NCI-H2196 (cell line): ENCODE measurements at regions not wholly inside any gene's neighbourhood (a gene's known extent, or its start where the extent isn't known, plus 50 kb on each side); places are given as distances from the start of the nearest gene placed in this dataset.
A peak's percentile ranks its signal among the peaks of the same experiment; 100 is the strongest.
"Not testable (repeated sequence)": the region's sequence is repeated elsewhere in the genome, so short reads cannot be mapped to it uniquely, and the experiment has no call there.

Source experiments
- DNase-seq: peaks from one replicate; lab custom pipeline; 2025; ENCODE audit not compliant: unreplicated experiment; lab: John Stamatoyannopoulos, UW

DNA sequence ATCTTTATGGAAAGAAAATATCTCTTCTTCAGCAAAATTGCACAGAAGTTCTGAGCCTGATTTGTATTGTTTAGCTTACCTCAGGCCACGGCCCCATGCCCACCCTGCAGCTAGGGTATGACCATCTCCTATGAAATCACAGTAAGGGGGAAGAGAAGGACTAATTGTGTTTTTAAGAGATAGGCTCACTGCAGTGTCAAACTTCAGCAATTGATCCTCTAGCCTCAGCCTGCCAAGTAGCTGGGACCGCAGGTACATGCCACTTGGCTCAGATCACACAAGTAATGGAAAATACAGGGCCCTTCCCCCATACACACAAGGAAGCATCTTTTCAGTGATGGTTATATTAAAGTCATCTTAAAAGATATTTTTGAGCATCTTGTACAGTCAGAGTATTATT, 60.0 kb downstream of the DMAC1 start:
- no peak for DNase-seq

- DNase-seq, result no peak
Measured at GRCh38 chr9:7735311-7735710, 64.3 kb downstream of the DMAC1 start.

- DNase-seq, result no peak
Measured at GRCh38 chr9:7730164-7730445, 69.5 kb downstream of the DMAC1 start.

DNA sequence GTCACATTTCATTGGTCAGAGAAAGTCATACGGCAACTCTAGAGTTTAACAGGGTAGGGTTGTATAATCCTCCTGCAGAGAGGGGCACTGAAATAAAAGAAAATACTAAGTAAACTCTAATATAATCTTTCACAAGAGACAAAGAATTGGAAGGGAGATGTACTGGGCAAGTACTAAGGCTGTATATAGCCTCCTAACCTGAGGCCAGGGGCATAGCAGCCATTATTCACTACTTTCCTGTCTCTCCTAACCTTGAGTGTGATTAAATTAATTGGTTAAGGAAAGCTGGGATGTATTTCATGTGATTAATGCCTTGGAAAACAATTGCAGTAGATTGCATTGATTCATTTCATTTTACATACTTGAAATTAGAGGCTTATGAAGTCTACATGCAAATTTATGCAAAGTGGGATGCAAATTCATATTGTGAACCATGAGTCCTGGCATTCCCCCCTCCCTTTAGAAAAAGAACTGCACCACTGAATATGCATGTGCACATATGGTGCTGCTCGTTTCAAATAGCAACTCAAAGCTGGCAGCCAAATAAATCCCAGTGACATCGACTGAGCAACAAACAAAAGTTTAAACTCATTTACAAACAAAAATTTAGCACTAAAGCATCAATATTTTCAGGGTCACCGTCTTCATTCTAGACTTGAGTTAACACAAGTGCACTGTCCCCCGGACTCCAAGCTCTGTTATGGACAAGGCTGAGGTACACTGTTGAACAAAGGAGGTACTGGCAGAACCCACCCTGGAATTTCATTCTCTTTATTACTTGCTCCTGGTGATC, 70.0 kb downstream of the DMAC1 start:
- DNase-seq, result no peak

DNA sequence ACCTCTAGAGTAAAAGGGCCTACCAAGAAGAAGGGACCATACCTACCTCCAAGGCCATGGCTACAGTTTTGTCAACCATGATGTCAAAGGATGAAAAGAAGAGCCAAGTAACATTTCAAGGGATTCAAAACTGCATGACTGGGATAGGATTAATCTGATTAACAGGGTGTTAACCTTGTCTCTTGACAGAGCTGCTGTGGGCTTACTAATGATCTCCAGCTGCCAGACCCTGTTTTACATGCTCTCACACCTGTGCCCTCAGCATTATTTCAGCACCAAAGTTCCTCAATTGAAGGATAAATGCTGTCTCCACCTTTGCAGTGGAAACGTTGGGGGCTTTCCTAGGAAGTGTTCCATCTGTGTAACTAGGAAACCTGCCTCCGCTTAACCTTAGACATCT, 78.3 kb downstream of the DMAC1 start:
- no peak for DNase-seq

- not testable (repeated sequence) for DNase-seq
Measured at GRCh38 chr9:7713088-7713487, 86.5 kb downstream of the DMAC1 start.

DNA sequence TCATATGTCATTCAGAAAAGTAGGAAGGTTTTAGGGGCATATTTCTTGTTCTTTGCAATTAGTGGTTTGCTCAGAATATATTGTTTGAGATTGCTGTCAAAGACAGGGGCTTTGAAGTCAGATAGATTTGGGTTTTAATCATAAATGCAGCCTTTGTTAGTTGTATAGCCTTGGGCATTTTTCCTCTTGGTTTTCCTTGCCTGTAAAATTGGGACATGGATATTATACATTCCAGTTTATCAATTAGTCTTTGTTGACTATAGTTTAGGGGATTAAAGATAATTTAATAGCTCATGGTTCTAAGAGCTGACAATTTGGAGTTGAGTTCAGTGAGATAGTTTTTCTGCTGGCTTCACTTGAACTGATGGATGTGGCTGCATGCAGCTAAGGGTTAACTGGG, 88.9 kb downstream of the DMAC1 start:
- DNase-seq, result no peak

DNA sequence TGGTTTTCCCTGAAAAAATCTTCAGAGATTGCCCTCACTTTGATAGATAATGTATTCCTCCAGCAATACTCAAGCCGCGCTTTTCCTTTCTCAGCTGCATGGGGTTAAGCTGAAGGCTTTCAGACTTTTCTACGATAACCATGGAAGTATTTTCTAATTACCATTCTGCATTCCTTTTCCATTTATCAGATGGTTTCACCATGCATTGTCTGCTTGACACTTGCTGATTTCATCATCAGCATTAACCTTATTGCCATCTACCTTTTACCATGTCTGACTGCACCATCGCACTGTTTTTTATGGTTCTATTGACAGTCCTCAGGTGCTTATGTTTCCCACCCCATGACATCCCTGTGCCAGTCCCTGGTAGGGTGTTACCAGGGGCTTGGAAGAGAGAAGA, 91.6 kb downstream of the DMAC1 start:
- DNase-seq, result no peak

DNA sequence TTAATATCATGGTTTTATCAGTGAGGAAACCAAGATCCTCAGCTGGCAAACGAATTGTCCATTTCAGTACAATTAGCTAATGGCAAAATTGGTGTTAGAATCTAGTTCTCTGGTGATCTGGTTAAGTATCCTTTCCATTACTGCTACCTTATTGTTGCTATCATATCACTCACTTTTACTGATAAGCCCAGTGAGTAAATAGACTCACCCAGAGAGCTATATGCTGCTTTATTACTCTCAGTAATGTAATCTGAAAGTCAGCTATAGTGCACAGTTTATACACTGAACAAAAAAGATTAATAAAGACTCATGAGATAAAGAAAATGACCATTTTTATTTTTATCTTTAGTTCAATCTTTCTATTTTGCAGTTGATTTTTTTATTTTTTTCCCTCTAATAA, 95.0 kb downstream of the DMAC1 start:
- no peak for DNase-seq

DNA sequence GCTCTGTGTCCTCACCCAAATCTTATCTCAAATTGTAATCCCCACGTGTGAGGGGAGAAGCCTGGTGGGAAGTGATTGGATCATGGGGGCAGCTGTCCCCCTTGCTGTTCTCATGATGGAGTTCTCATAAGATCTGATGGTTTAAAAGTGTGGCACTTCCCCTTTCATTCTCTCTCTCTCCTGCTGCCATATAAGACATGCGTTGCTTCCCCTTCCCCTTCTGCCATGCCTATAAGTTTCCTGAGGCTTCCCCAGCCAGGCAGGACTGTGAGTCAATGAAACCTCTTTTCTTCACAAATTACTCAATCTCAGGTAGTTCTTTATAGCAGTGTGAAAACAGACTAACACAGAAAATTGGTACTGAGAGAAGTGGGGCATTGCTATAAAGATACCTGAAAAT, 107.7 kb downstream of the DMAC1 start:
- no peak for DNase-seq

DNA sequence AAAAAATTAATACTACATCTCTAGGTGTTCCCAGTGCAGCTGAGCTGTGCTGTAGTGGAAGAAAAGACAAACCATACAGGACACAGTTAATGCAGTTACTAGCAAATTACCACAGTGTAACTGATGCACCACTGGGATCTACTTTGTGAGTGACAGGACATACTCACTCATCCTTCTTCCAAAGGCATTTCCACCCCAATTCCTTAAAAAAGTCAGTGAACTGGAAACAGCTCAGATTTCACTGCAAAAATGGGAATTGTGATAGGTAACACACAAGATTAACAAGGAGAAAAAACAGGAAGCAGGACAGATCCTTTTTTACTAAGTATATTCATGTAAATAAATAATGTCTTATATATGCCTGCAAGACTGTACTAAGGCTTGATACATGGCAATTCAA, 109.6 kb downstream of the DMAC1 start:
- DNase-seq, result no peak

DNA sequence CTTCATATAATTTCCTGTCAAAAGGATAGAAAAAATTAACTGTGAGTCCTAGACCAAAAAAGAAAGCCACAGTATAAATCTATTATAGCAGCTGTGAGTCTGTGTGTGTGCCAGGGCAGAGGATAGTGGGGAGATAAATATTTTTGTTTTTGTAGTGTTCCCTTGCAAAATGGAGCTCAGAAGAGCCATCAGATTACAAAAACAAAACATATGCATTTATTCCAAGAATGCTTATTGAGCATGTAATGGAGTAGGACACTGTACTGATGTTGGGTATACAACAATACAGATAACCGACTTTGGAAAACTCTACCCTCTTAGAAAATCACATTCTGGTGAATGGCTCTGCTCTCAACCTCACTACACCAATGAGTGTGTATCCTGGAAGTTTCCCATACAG, 111.0 kb downstream of the DMAC1 start:
- DNase-seq, result no peak

GRCh38 chr9:7676609-7677156, 122.9 kb downstream of the DMAC1 start:
- DNase-seq, result peak; percentile 53

DNA sequence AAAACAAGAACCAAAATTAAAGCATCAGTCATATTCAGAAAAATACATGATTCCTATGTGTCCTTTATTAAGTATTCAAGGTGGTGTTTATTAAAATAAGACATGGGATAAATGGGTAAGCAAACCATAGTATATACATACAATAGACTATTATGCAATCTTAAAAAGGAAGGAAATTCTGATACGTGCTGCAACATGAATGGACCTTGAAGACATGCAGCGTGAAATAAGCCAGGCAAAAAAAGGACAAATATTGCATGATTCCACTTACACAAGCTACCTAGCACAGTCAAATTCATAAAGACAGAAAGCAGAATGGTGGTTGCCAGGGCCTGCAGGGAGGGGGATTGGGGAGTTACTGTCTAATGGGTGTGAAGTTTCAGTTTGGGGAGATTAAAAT, 127.7 kb downstream of the DMAC1 start:
- no peak for DNase-seq

GRCh38 chr9:7668541-7668940, 131.0 kb downstream of the DMAC1 start:
- no peak for DNase-seq

GRCh38 chr9:7665874-7666273, 133.7 kb downstream of the DMAC1 start:
- DNase-seq, result no peak

DNA sequence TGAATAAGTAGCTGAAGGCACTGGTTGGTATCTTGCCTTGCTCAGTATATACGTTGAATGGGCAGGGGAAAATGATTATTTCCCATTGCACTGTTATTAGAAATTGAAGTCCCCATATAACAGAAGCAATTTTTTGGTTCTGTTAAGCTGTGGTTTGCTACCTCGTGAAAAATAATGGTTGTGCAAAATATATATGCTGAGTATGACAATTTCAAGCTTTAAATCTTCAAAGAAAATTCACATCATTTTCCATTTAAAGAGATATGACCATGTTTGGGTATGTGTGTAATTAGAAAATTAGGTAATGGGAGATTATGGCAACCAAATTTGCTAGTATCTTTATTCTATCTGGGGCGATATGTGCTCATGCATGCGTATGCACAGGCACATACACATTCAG, 139.8 kb downstream of the DMAC1 start:
- DNase-seq, result no peak

- peak; percentile 49 for DNase-seq
Measured at GRCh38 chr9:7656636-7657035, 142.9 kb downstream of the DMAC1 start.

- no peak for DNase-seq
Measured at GRCh38 chr9:7653262-7653661, 146.3 kb downstream of the DMAC1 start.

DNA sequence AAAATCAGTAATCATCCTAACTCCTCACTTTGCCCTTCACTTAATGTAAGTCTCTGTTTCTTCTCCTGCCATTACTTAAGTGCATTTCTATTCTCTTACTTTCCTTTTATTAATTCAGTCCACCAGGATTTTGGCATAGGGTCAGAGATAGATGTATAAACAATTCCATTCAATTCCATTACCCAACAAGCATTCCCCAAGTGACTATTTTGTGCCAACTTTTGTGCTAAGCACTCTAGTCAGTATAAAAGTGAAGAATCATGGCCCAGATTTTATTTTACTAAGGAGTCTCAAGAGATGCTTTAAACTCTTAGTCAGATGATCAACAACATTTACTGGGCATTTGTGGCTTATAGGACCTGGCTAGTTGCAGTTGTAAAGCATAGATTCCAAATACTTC, 159.3 kb downstream of the DMAC1 start:
- no peak for DNase-seq

GRCh38 chr9:7639471-7639870, 160.1 kb downstream of the DMAC1 start:
- no peak for DNase-seq

- DNase-seq, result no peak
Measured at GRCh38 chr9:7636838-7637467, 162.6 kb downstream of the DMAC1 start.

- DNase-seq, result no peak
Measured at GRCh38 chr9:7636309-7636708, 163.3 kb downstream of the DMAC1 start.
